LHCN-M2 (cell line): ENCODE measurements at regions not wholly inside any gene's neighbourhood (a gene's known extent, or its start where the extent isn't known, plus 50 kb on each side); places are given as distances from the start of the nearest gene placed in this dataset.

Source experiments
- DNase-seq: peaks from one replicate; pipeline ENCODE4 v3.0.0-alpha.2; 2012; ENCODE audit warnings: low read depth

- no peak for DNase-seq
Measured at GRCh38 chr15:46622851-46623250, 988.0 kb downstream of the SQOR start.

DNA sequence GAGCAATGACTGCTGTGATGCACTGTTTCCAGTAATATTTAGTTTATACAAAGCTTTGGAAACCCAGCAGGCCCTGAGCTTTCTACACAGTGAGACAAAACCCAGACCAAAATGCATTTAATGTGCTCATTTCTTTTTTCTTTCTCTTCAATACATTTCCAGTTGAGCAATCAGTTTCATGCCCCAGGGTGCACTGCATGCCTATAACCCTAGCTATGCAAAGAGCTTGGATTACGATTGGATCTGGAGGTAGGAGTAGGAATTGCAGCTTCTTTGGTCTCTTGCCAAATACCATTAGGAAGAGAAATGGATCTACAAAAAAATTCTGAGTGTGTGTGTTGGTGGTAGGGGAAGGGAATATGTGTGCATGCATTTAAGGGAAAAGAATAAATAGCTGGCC, 1001.4 kb downstream of the SQOR start:
- DNase-seq, result no peak

DNA sequence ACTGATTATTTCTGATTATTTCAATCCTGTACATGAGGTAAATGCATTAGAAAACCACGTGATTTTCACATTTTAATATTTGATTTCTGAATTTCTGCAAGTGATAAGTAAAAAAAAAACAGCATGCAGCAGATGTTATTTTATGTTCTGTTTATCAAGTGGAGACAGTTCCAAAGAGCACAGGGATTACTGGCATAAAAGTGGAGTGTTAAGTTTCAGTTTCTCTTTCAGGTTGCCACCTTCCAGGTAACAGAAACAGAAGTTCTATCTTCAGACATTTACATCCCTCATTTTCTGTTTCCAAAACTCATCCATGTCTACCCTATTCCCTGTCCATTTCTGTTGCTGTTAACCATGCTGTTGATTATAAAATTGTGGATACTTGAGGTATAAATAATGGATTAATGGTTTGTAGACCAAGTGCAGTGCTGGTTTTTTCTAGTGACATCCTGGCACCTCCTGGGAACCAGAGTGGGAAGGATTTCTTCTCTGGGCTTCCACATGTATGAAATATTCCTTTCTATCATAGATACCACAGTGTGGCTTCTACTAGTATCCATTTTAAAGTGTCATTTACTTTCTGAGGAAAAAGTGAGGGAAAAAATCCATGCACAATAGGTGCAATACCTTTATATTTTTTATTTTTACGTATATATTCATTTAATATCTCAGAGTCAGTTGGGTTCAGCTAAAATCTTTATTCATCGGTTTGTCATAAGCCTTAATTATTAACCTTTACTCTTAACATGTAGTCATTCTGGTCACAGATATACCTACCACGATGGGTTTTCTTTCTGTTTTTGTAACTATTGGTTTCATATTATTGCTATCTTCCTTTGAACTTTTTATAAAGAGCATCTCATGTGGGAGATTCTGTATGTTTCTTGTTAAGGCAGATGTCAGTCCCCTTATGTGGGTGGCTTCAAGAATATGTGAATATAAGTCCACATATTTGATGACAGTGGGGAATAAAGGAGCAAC, 1010.0 kb downstream of the SQOR start:
- DNase-seq, result no peak

DNA sequence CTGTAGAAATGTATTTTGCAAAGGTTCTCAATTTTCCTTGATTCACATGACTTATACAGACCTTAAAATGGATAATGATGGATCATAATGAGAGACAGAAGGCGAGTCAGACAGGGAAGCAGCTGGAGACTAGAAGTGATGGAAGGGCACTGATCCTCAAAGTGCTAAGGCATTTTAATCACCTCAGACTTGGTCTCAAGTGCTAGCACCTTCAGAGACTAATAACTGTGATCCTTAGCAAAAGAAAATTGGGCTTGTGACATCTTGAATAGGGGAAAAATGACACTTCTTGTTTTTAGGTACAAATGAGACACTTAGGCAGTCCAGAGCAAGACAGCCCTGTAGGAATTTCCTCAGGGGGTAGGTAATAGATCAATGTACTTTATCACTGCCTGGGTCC, 1011.7 kb downstream of the SQOR start:
- DNase-seq, result no peak

- DNase-seq, result no peak
Measured at GRCh38 chr15:46647046-46647445, 1012.2 kb downstream of the SQOR start.

DNA sequence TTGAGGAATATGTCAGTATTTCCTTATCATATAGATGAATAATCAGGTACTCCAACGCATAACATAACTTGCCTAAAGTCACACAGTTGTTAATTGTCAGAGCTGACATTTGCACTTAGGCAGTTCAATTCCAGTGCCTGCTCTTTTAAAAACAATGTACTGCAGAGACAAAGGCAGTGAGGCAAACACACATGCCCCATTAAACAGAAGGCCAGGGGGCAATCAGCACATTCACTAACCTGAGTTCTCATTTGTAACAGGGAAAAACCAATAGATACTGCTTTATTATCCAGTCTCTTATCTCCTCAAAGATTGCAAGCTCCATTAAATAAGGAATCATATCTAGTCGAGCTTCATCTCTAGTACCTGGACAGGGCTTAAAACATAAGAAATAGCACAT, 1017.4 kb downstream of the SQOR start:
- DNase-seq, result no peak

DNA sequence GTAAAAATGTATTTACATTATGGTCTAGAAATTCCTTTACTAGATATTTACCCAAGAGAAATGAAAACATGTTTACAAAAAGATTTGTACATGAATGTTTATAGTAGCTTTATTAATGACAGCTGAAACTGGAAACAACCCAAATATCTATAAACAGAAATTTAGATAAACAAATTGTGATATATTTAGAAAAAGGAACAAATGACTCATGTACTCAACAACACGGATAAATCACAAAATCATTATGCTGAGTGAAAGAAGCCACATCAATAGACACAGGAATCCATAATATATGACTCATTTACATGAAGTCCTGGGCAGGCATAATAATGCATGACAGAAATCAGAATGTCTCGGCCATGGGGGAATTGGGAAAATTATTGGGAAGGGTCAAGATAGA, 1020.2 kb downstream of the SQOR start:
- no peak for DNase-seq

- no peak for DNase-seq
Measured at GRCh38 chr15:46660096-46660842, 1025.4 kb downstream of the SQOR start.

GRCh38 chr15:46670258-46670657, 1035.4 kb downstream of the SQOR start:
- no peak for DNase-seq

DNA sequence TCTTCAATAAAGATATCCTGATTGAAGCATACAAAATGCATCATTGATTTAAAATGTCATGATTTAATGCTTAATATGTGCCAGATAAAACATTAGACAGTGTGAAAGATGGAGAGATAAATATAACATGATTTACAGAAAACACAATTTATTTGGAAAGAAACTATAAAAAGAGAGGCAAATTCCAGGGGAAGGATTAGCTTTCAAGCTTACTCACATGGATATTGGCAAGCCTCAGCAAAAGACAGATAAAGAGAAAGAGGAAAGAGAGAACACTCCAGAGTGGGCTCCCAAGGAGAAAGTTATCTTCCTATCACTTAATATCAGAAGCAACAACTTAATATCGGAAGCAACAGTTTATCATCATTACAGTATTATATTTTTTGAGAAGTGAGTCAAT, 1036.5 kb downstream of the SQOR start:
- DNase-seq, result no peak

DNA sequence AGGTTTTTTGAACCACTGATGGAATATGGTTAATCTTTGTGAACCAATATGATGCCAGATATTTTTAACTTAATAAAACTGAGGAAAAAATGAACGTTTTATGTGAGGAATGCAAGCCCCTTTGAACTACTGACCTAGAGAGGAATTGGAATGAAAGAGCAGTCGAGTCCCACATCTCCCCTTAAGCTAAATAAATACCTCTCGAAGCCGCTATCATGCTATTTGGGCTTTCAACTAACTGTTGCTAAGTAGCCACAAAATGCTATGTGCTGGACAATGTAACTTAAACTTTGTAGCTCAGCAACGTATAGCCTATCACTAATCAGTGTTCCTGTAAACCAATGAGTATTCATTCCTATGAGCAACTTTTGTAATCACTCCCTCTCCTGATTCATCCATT, 1037.2 kb downstream of the SQOR start:
- DNase-seq, result no peak

GRCh38 chr15:46676233-46677206, 1040.8 kb upstream of the SEMA6D start:
- no peak for DNase-seq

DNA sequence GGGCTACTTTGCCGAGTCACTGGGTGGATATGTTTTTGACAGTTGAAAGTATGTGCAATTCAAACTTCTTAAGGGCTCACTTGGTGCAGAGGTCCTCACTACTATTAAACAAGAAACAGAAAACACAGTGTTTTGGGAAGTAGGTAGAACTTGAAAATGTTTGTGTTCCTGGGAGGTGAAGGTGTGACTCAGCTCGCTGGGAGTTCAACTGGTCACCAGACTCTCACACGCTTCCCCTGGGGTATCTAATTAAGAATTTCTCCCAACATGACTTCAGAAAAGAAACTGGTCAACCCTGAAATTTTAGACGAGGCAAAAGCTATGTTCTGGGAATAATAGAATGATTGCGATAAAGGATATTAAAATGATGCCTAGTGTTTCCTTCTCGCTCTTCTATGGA, 1039.8 kb upstream of the SEMA6D start:
- no peak for DNase-seq

- no peak for DNase-seq
Measured at GRCh38 chr15:46681901-46682300, 1035.4 kb upstream of the SEMA6D start.

DNA sequence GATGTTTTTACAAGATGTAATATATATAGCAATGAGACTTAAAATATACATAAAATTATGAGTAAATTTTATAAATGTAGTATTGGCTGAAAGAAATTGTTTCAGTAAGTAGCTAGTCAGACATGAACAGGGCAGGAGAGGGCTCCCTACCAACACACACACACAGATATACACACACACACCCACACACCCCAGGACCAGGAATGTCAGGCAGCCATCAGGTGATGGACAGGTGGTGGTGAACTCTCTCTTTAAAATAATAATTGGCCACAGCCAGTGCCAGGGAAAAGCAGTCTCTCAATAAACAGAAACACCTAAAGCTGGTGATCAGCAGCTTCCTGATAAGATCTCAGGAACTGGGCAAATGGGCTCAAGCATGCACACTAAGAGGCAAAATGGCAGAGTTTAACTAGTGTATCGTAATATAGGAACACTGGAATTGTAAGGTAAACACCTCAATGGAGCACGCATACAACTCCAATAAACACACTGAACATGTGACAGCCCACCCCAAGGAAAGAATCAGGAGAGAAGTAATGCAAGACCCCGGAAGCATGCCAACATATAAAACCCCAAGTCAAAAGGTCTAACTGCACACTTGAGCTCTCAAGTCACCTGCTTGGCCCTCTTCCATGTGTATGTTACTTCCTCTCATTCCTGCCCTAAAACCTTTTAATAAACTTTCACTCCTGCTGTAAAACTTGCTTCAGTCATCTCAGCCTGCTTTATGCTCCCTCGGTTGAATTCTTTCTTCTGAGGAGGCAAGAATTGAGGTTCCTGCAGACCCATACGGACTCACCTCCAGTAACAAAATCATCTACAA, 1034.1 kb upstream of the SEMA6D start:
- DNase-seq, result no peak

- no peak for DNase-seq
Measured at GRCh38 chr15:46685096-46685495, 1032.2 kb upstream of the SEMA6D start.

DNA sequence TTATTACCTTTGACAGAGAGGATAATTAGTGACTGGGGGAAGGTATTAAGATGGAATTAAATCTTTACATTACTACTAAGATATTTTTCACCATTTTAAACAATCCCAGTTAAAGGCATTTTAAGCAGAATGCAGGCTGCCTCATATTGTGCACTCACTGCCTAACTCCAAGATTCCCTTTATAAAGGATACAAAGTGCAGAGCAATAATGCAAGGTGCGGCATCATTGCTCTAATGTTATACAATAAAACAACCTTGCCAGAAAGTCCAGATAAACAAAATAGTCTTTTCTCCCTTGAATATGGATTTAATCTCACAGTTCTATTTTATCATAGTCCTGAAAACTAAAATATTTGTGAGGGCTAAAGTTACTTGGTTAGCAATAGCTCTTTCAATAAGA, 1031.6 kb upstream of the SEMA6D start:
- DNase-seq, result no peak

DNA sequence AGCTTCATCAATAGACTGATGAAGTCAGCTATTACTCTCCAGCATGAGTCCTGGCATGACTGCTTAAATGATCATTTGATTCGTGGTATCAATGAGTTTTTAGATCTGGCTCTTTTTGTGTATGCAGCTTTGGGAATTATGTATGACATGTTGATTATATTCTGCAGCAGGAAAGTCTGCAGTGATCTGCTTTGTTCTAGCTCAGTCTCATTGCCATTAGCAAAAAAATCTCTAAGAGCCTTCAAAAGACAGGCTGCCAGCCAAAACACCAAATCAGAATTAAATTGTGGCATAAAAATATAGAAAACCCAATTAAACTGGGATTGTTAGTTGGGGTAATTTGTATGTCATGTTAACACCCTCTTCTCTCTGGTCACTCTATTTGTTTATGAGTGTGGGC, 1021.0 kb upstream of the SEMA6D start:
- DNase-seq, result no peak

DNA sequence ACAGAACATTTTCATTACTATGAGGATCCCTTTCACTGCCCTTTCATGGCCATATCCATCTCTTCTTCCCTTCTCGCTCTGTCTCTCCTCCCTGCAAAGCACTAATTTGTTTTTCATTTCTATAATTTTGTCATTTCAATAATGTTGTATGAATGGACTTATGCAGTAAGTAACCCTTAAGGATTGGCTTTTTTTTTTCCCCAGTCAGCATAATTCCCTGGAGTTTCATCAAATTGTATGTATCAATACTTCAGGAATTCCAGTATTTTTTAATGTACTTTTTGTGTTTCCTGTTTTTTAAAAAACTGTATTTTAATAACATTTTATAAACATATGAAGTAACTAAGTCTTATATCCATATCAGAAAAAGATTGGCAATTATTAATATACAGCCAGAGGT, 1016.0 kb upstream of the SEMA6D start:
- no peak for DNase-seq

- DNase-seq, result no peak
Measured at GRCh38 chr15:46701896-46702295, 1015.4 kb upstream of the SEMA6D start.
